Erythroblast (primary cell): ENCODE measurements at regions not wholly inside any gene's neighbourhood (a gene's known extent, or its start where the extent isn't known, plus 50 kb on each side); places are given as distances from the start of the nearest gene placed in this dataset.

ENCODE experiments used
- DNase-seq, 2 experiments: peaks; one replicate each; lab custom pipeline; 2025; lab: John Stamatoyannopoulos, UW
- GATA1 ChIP-seq: IDR thresholded peaks from 2 replicates; pipeline ENCODE4 v1.6.1; 2011; ENCODE audit warnings: low read depth, mild to moderate bottlenecking, control low read depth, low read length, moderate library complexity
- POLR2A ChIP-seq: IDR thresholded peaks from 2 replicates; pipeline ENCODE4 v1.6.1; 2011; ENCODE audit warnings: mild to moderate bottlenecking, low read length

DNA sequence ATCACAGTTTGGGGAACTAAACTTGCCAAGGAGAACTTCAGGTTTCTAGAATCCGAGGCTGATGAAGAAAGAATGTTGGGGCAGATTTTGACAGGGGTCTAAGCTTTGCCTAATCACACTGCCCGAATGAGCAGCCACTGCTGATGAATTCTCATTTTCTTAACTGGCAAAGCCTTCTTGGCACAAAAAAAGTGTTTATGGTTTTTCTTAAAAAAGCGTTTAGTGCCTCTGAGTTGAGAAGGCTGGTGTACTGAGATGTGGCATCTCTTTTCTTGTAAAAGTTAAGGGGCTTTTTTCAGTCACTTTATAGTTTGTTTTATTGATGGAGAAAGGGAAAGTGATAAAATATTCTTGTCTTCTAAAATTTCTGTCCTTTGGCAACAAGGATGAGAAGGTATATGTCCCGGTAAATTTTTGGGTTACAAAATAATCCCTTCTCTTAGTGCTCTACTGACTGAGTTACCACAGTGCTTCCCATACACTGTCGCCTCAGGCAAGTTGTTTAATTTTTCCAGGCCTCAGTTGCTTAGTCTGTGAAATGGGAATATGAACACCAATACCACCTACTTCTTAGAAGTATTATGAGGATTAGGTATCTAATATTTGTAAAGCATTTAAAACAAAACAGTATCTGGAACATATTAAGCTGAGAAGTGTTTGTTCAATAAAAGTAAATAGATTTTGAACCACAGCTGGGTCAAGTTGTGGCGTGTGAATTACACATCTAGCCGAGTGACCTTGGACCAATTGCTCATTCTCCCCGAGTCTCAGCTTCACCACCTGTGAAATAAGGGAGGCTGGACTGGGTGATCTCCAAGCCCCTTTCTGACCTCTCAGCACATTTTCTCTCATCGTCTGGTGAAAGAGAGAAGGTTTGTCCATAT is 320.8 kb downstream of the HAPSTR1 start:
- no peak for DNase-seq
- TF ChIP-seq GATA1 (no peak), POLR2A (no peak)

GRCh38 chr16:9412915-9413264 is 321.4 kb downstream of the HAPSTR1 start:
- TF ChIP-seq GATA1 (no peak), POLR2A (no peak)
- DNase-seq, result no peak

GRCh38 chr16:9415545-9415944 is 324.1 kb downstream of the HAPSTR1 start:
- no peak for DNase-seq
- no peak for TF ChIP-seq GATA1
- no peak for TF ChIP-seq POLR2A

GRCh38 chr16:9417898-9418297 is 326.5 kb downstream of the HAPSTR1 start:
- TF ChIP-seq GATA1, result no peak
- no peak for TF ChIP-seq POLR2A
- no peak for DNase-seq

GRCh38 chr16:9419161-9419560 is 327.7 kb downstream of the HAPSTR1 start:
- no peak for DNase-seq
- TF ChIP-seq POLR2A (no peak), GATA1 (no peak)

DNA sequence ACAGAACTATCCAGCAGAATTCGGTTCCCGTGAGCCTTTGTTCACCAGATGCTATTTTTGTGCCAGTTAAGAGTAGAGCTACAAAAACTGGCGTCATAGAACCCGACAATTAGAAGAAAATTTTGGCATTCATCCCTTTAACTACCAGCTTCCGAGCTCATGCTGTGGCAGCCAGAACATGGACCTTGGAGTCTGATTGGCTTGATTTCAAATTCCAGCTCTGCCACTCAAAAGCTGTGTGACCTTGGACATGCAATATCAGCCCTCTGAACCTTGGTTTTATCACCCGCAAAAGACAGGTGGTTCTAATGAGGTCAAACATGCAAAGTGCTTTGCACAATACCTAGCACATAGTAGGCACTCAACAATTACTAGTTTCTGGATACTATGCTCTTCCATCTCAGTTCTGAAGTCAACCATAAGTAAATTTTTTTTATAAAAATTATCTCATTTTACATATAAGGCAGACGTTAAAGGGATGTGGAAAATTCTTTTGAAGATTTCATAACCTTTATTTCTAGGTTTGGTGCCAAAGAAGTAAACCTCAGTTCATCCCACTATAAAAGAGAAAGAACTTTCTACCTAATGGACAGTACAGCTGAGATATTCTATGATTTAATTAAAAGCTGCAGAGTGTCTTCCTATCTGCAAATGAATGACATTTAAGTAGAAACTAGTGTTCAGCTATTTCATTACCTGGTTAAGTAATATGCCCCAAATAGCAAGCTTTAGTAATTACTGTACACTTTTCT is 331.5 kb downstream of the HAPSTR1 start:
- no peak for DNase-seq
- no peak for TF ChIP-seq POLR2A
- TF ChIP-seq GATA1, result no peak

DNA sequence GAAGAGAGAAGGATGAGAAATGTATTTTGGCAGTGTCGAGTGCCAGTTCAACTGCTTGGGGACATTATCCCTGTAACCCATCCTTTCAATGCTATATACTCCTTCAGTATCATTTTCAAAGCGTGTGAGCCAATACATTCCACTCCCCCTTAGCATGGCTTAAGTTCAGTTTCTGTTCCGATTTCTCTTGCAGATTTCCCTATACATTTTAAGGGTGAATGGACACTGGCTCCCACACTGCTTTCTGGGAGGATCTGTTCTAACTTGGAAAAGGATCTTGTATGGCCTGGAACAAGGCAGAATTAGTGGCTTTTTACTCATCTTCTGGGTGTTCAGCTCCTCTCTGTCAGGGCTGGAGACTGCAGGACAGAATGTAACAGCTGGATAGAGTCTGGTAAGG is 333.8 kb downstream of the HAPSTR1 start:
- no peak for DNase-seq
- no peak for TF ChIP-seq POLR2A
- no peak for TF ChIP-seq GATA1

DNA sequence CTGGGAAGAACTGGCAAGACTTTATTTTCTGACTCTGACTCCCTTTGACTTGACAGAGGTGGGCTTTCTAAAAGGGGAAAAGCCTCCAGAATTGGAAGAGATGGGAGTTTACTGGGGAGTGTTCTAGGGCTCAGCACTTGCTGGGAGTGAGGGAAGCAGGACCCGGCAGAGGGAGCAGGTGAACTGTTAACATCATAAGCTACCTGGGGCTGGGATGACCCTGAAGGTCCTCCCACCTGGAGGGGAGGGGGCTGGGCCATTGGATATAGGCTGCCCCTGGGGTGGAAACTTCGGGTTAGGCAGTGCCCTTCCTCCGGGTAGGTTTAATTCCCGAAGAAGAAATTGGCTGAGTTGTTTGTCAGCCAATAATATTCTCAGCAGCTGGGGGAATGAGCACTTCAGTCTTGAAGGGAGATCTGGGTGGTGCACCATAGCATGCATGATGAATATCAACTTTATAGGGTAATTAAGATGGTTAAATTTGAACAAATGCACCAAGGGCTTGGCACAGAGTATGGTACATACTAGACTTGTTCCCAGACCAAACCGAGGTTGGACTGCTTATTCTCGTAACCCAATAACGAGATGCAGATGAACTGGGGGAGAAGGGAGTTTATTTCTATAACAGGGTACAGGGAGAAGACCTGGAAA is 337.0 kb downstream of the HAPSTR1 start:
- no peak for DNase-seq
- TF ChIP-seq POLR2A (no peak), GATA1 (no peak)

- TF ChIP-seq GATA1 (no peak), POLR2A (no peak)
- no peak for DNase-seq
Measured at GRCh38 chr16:9429646-9430330, 338.3 kb downstream of the HAPSTR1 start.

DNA sequence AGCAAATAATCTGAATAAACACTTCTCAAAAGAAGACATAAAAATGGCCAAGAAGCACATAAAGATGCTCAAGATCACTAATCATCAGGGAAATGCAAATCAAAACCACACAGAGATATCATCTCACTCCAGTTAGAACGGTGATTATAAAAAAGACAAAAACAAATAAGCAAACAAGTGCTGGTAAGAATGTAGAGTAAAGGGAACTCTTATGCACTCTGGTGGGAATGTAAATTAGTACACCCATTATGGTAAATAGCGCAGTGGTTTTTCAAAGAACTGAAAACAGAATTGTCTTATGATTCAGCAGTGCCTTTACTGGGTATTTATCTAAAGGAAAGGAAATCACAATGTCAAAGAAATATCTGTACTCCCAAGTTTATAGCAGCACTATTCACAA is 343.2 kb downstream of the HAPSTR1 start:
- TF ChIP-seq GATA1 (no peak), POLR2A (no peak)
- DNase-seq, result no peak

- no peak for DNase-seq
- TF ChIP-seq POLR2A, result no peak
- no peak for TF ChIP-seq GATA1
Measured at GRCh38 chr16:9436175-9436574, 344.7 kb downstream of the HAPSTR1 start.

GRCh38 chr16:9437115-9437514 is 345.7 kb downstream of the HAPSTR1 start:
- TF ChIP-seq POLR2A, result no peak
- no peak for TF ChIP-seq GATA1
- no peak for DNase-seq

GRCh38 chr16:9438991-9439390 is 347.5 kb downstream of the HAPSTR1 start:
- TF ChIP-seq POLR2A (no peak), GATA1 (no peak)
- DNase-seq, result no peak
